ENCODE measurements at regions not wholly inside any gene's neighbourhood (a gene's known extent, or its start where the extent isn't known, plus 50 kb on each side); places are given as distances from the start of the nearest gene placed in this dataset.

GRCh38 chr16:9465161-9465560 lies 373.7 kb downstream of the HAPSTR1 start:
- TF ChIP-seq, protein P1, sequence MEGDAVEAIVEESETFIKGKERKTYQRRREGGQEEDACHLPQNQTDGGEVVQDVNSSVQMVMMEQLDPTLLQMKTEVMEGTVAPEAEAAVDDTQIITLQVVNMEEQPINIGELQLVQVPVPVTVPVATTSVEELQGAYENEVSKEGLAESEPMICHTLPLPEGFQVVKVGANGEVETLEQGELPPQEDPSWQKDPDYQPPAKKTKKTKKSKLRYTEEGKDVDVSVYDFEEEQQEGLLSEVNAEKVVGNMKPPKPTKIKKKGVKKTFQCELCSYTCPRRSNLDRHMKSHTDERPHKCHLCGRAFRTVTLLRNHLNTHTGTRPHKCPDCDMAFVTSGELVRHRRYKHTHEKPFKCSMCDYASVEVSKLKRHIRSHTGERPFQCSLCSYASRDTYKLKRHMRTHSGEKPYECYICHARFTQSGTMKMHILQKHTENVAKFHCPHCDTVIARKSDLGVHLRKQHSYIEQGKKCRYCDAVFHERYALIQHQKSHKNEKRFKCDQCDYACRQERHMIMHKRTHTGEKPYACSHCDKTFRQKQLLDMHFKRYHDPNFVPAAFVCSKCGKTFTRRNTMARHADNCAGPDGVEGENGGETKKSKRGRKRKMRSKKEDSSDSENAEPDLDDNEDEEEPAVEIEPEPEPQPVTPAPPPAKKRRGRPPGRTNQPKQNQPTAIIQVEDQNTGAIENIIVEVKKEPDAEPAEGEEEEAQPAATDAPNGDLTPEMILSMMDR (IDR thresholded peaks at IDR 0.05) = no peak
- TF ChIP-seq POLR2AphosphoS5 (IDR thresholded peaks at IDR 0.05) (no peak), POLR2A (IDR thresholded peaks at IDR 0.05) (no peak)

Measured in sigmoid colon (tissue), 4 donors.